Caco-2 (cell line): ENCODE measurements at regions not wholly inside any gene's neighbourhood (a gene's known extent, or its start where the extent isn't known, plus 50 kb on each side); places are given as distances from the start of the nearest gene placed in this dataset.

Source experiments
- BruUV-seq: library from RNA; stranded (reverse); fragments of 400-500 nt; replicated peaks from 2 replicates; lab custom pipeline; 2021; lab: Mats Ljungman, UMichigan
- CTCF ChIA-PET: fragments of 300-600 bp; sonication (Branson Sonifier 250); formaldehyde crosslinking; loops from one replicate; lab custom pipeline; 2022; ENCODE audit warnings: antibody characterized with exemption; lab: Charles Lee
- POLR2A ChIA-PET: fragments of 300-600 bp; sonication (Branson Sonifier 250); formaldehyde crosslinking; loops from one replicate; lab custom pipeline; 2022; ENCODE audit warnings: antibody characterized with exemption; lab: Charles Lee
- DNase-seq, 2 experiments: peaks; one replicate each; pipeline versions ENCODE4 v3.0.0 to v3.0.0-alpha.2; 2020 to 2022
- H3K27me3 ChIP-seq: replicated peaks from 2 replicates; pipeline ENCODE4 v1.6.0; 2011; ENCODE audit warnings: low read length; ENCODE audit not compliant: control insufficient read depth, insufficient read depth
- H3K36me3 ChIP-seq: 2 replicates; pipeline ENCODE4 v1.5.1; 2011; ENCODE audit warnings: low read length; ENCODE audit not compliant: control insufficient read depth, insufficient read depth
- H3K4me1 ChIP-seq: fragments of 250-450 bp; sonication (Bioruptor Pico); 2 replicates; pipeline ENCODE4 v1.5.1; 2020; ENCODE audit warnings: mild to moderate bottlenecking
- H3K4me3 ChIP-seq: 2 replicates; pipeline ENCODE4 v1.5.1; 2011; ENCODE audit warnings: low read depth, mild to moderate bottlenecking, control low read depth, low read length
- H3K9me3 ChIP-seq: fragments of 250-450 bp; sonication (Bioruptor Pico); 2 replicates; pipeline ENCODE4 v1.5.1; 2020; ENCODE audit warnings: mild to moderate bottlenecking, moderate library complexity
- H3K27ac Mint-ChIP-seq: one replicate; pipeline ENCODE4 v1.8.0; 2022; ENCODE audit warnings: mixed read lengths; ENCODE audit not compliant: unreplicated experiment
- H3K27me3 Mint-ChIP-seq: one replicate; pipeline ENCODE4 v1.8.0; 2022; ENCODE audit warnings: mixed read lengths; ENCODE audit not compliant: insufficient read depth, unreplicated experiment
- H3K36me3 Mint-ChIP-seq: one replicate; pipeline ENCODE4 v1.8.0; 2022; ENCODE audit warnings: mild to moderate bottlenecking, mixed read lengths; ENCODE audit not compliant: insufficient read depth, unreplicated experiment
- H3K4me1 Mint-ChIP-seq: one replicate; pipeline ENCODE4 v1.8.0; 2022; ENCODE audit warnings: low read depth, mixed read lengths; ENCODE audit not compliant: unreplicated experiment
- H3K4me3 Mint-ChIP-seq: one replicate; pipeline ENCODE4 v1.8.0; 2022; ENCODE audit warnings: mild to moderate bottlenecking, moderate library complexity, mixed read lengths; ENCODE audit not compliant: unreplicated experiment
- H3K9me3 Mint-ChIP-seq: one replicate; pipeline ENCODE4 v1.8.0; 2022; ENCODE audit warnings: mixed read lengths; ENCODE audit not compliant: unreplicated experiment
- intact Hi-C: fragments of 100-400 bp; cut with micrococcal nuclease; formaldehyde crosslinking; loops from one replicate; pipeline ENCODE4 v1.10.0; 2022; ENCODE audit not compliant: unreplicated experiment
- TF ChIP-seq, protein P1 (sequence below), 2 experiments: fragments of 200-600 bp in 1 of 2; IDR thresholded peaks; 1 replicate in 1 of 2; 2 replicates in 1 of 2; pipeline versions ENCODE4 v1.5.1 to v1.8.0; 2011 to 2022; ENCODE audit warnings: antibody characterized with exemption in 1 of 2, control low read depth in 1 of 2, inconsistent platforms in 1 of 2, low read depth in 1 of 2, low read length in 1 of 2, mild to moderate bottlenecking in 1 of 2, moderate library complexity in 1 of 2; ENCODE audit not compliant: insufficient read depth in 1 of 2, severe bottlenecking in 1 of 2, unreplicated experiment in 1 of 2

DNA sequence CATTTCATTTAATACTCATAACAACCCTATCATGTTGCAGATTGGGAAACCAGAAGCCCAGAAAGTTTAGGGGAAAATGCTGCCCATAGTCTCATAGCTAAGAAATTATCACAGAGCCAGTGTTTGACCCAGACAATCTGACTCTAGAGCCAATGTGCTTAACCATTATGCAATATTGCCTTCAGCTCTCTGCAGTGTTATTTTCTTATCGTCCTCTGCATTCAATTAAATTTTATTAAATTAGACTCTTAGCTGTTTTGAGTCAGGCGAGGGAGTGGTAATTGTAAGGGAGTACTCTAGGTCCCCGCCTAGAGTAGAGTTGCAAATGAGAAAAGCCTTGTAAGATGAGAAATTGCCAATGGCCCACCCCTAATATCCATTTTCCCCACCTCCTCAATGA, 191.1 kb downstream of the TTLL7 start:
- intact Hi-C loops = no loop called here
- ChIA-PET POLR2A (no interaction called here), CTCF (no interaction called here)
- DNase-seq = no peak
- no TSS peak for BruUV-seq
- Histone ChIP-seq H3K4me3 (no peak overlapping the region), H3K9me3 (no peaks in the 10 kb centered on the region), H3K4me1 (no peaks in the 10 kb centered on the region), H3K36me3 (no peaks in the 10 kb centered on the region), H3K27me3 (no peaks in the 10 kb centered on the region)
- no peaks in the 10 kb centered on the region for H3K9me3 Mint-ChIP-seq
- no peaks in the 10 kb centered on the region for H3K36me3 Mint-ChIP-seq
- H3K4me3 Mint-ChIP-seq = no peak overlapping the region
- TF ChIP-seq, protein P1, sequence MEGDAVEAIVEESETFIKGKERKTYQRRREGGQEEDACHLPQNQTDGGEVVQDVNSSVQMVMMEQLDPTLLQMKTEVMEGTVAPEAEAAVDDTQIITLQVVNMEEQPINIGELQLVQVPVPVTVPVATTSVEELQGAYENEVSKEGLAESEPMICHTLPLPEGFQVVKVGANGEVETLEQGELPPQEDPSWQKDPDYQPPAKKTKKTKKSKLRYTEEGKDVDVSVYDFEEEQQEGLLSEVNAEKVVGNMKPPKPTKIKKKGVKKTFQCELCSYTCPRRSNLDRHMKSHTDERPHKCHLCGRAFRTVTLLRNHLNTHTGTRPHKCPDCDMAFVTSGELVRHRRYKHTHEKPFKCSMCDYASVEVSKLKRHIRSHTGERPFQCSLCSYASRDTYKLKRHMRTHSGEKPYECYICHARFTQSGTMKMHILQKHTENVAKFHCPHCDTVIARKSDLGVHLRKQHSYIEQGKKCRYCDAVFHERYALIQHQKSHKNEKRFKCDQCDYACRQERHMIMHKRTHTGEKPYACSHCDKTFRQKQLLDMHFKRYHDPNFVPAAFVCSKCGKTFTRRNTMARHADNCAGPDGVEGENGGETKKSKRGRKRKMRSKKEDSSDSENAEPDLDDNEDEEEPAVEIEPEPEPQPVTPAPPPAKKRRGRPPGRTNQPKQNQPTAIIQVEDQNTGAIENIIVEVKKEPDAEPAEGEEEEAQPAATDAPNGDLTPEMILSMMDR (IDR thresholded peaks at IDR 0.05; ENCODE audit: insufficient read depth in 1 of 2, low read depth in 1 of 2, low read length in 1 of 2, severe bottlenecking in 1 of 2, unreplicated experiment in 1 of 2) = no peak
- no peak overlapping the region for H3K27ac Mint-ChIP-seq
- H3K27me3 Mint-ChIP-seq = peaks cover 3% of the 10 kb centered on the region
- H3K4me1 Mint-ChIP-seq = peaks cover under 1% of the 10 kb centered on the region

DNA sequence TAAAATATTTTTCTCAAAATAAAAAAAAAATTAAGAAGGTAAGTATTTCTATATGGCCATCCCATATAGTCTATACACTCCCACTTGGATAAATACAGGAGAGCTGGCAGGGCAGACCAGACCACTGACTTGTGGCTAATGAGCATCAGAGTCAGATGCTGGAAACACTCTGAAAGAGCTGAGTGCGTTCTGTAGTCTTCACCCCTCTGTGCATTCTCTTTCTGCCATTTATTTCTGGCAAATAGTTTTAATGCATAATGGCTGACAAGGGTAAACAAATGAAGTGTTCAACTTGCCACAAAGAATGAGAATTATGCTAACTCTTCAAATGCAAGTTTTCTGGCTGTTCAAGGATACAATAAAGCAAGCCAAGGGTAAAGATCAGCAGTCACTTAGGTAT, 191.7 kb downstream of the TTLL7 start:
- Histone ChIP-seq H3K9me3 (no peaks in the 10 kb centered on the region), H3K27me3 (no peaks in the 10 kb centered on the region), H3K4me1 (no peaks in the 10 kb centered on the region), H3K4me3 (no peak overlapping the region), H3K36me3 (no peaks in the 10 kb centered on the region)
- H3K4me1 Mint-ChIP-seq = peaks cover 7% of the 10 kb centered on the region
- DNase-seq = no peak
- CTCF ChIA-PET = no interaction called here
- H3K4me3 Mint-ChIP-seq = no peak overlapping the region
- intact Hi-C loops = no loop called here
- H3K27ac Mint-ChIP-seq = no peak overlapping the region
- BruUV-seq = no TSS peak
- TF ChIP-seq, protein P1 (IDR thresholded peaks at IDR 0.05; ENCODE audit: insufficient read depth in 1 of 2, low read depth in 1 of 2, low read length in 1 of 2, severe bottlenecking in 1 of 2, unreplicated experiment in 1 of 2) = no peak
- H3K27me3 Mint-ChIP-seq = peaks cover 3% of the 10 kb centered on the region
- POLR2A ChIA-PET = no interaction called here
- H3K9me3 Mint-ChIP-seq = no peaks in the 10 kb centered on the region
- no peaks in the 10 kb centered on the region for H3K36me3 Mint-ChIP-seq

DNA sequence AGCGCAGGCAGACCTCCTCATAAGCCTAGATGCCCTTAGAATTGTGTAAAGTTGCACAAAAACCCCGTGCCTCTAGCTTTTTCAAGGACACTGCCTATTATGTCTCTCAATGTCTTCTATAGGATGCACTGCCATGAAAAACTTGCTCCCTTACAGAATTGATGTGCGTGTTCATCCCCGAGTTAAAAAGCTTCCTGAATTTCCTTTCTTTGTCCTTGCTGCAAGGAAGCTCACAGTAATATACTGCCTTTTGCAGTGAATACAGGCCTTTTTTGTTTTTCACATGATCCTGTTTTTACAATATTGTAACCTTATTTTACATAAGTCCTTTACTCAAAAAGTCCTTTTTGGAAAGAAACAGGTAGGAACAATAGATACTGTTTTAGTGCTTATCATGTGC, 193.0 kb downstream of the TTLL7 start:
- no peaks in the 10 kb centered on the region for H3K36me3 Mint-ChIP-seq
- no peak for DNase-seq
- H3K4me1 Mint-ChIP-seq = peaks cover 7% of the 10 kb centered on the region
- ChIA-PET POLR2A (no interaction called here), CTCF (no interaction called here)
- H3K4me3 ChIP-seq = no peak overlapping the region
- H3K27ac Mint-ChIP-seq = no peak overlapping the region
- no peaks in the 10 kb centered on the region for H3K27me3 ChIP-seq
- BruUV-seq = no TSS peak
- no peaks in the 10 kb centered on the region for H3K4me1 ChIP-seq
- TF ChIP-seq, protein P1 (IDR thresholded peaks at IDR 0.05; ENCODE audit: insufficient read depth in 1 of 2, low read depth in 1 of 2, low read length in 1 of 2, severe bottlenecking in 1 of 2, unreplicated experiment in 1 of 2) = no peak
- intact Hi-C loops = no loop called here
- H3K9me3 ChIP-seq = no peaks in the 10 kb centered on the region
- H3K36me3 ChIP-seq = no peaks in the 10 kb centered on the region
- no peaks in the 10 kb centered on the region for H3K9me3 Mint-ChIP-seq
- H3K27me3 Mint-ChIP-seq = peaks cover 3% of the 10 kb centered on the region
- H3K4me3 Mint-ChIP-seq = no peak overlapping the region
